GM12891 (cell line): ENCODE measurements at regions not wholly inside any gene's neighbourhood (a gene's known extent, or its start where the extent isn't known, plus 50 kb on each side); places are given as distances from the start of the nearest gene placed in this dataset.

Experiments
- POLR2A ChIP-seq: IDR thresholded peaks from 2 replicates; pipeline ENCODE4 v1.6.1; 2011; ENCODE audit warnings: low read depth, low read length, control low read depth
- POLR2AphosphoS5 ChIP-seq: IDR thresholded peaks from 2 replicates; pipeline ENCODE4 v1.6.1; 2011; ENCODE audit warnings: low read depth, low read length, control low read depth
- POU2F2 ChIP-seq: IDR thresholded peaks from 2 replicates; pipeline ENCODE4 v1.6.1; 2011; ENCODE audit warnings: low read depth, mild to moderate bottlenecking, control low read depth, low read length, moderate library complexity
- TAF1 ChIP-seq: IDR thresholded peaks from 2 replicates; pipeline ENCODE4 v1.6.1; 2011; ENCODE audit warnings: low read depth, low read length, control low read depth

DNA sequence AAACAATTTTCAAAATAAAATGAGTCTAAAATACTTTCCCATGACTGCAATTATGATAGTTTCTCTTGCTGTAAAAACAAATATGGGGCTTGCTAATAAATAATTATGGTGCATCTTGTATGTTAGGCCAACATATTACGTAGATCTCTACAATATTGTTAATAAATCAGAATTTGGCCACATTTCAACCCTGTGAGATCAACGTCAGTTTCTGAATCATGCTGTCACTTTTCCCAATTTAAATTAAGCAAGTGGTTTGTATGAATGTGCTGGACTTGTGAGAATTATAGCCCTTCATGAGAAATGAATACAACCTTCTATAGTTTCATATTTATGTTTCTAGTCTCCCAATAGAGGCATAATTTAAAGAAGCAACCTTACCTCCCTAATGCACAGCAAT, 808.9 kb downstream of the SUCLG1 start:
- no peak for TF ChIP-seq TAF1
- TF ChIP-seq POLR2A, result no peak
- TF ChIP-seq POLR2AphosphoS5, result no peak
- TF ChIP-seq POU2F2, result no peak
